Sciatic nerve (tissue), 2 donors: ENCODE measurements at regions not wholly inside any gene's neighbourhood (a gene's known extent, or its start where the extent isn't known, plus 50 kb on each side); places are given as distances from the start of the nearest gene placed in this dataset.
"Not testable (repeated sequence)": the region's sequence is repeated elsewhere in the genome, so short reads cannot be mapped to it uniquely, and the experiment has no call there.

Source experiments
- ATAC-seq: fragments of 200-7000 bp; cut with Tn5 transposase; one replicate; pipeline ENCODE4 v1.9.1; 2020; ENCODE audit warnings: mild to moderate bottlenecking, moderate library complexity
- DNase-seq: peaks from one replicate; pipeline ENCODE4 v3.0.0-alpha.2; 2020; ENCODE audit warnings: low spot score
- intact Hi-C: fragments of 100-400 bp; cut with DNase I; formaldehyde crosslinking; loops from one replicate; pipeline ENCODE4 v1.14.2; 2022
- donor health status: DM: no; HTN: no; CAD: no.
- donor health status: DM: no; HTN: no; CAD: no.

DNA sequence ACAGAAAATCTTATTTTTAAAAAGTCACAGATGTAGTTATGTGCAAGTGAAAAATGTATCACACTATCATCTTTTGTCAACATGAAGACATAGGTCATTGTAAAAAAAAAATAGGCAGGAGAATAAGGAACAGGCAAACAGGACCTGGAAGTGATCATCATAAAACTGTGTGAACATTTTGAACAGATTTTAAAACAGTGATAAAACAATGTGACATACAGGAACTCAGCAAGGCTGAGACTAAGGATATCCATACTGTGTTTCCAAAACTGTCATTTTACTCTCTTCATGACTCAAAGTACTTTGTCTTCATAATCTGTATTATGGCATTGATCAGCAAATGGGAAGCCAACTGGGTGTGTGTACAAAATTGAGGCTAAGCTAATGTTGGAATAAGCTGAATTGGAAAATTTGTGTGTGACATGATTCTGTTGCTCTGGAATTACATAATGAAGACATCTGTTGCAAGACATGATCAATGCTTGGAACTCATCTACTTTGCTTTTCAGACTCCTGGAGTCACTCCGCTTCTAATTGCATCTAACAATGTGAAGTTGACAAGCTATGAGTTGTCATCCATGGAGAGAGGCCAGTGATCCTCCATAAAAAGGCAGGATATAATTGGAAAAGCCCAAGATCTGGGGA is 978.7 kb upstream of the NUDT12 start:
- intact Hi-C loops: no loop called here
- DNase-seq (no peak), ATAC-seq (no peak)

DNA sequence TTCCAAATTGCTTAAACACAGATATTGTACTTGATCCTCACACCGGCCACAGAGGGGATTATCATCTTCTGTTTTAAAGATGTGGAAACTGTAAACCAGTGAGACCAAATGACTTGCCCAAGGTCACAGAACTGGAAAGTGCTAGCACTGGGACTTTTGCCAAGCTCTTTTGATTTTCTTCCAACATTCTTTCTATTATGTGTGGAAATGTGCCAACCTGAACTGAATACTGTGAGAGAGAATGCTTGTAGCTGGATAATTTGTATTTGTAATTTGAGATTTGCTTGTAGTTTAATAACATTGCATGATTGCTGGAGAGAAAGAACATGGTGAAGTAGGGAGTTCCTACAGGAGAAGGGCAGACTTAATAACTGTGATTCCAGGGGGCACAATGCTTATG is 977.9 kb upstream of the NUDT12 start:
- intact Hi-C loops: no loop called here
- no peak for DNase-seq
- ATAC-seq: peak; percentile 71

DNA sequence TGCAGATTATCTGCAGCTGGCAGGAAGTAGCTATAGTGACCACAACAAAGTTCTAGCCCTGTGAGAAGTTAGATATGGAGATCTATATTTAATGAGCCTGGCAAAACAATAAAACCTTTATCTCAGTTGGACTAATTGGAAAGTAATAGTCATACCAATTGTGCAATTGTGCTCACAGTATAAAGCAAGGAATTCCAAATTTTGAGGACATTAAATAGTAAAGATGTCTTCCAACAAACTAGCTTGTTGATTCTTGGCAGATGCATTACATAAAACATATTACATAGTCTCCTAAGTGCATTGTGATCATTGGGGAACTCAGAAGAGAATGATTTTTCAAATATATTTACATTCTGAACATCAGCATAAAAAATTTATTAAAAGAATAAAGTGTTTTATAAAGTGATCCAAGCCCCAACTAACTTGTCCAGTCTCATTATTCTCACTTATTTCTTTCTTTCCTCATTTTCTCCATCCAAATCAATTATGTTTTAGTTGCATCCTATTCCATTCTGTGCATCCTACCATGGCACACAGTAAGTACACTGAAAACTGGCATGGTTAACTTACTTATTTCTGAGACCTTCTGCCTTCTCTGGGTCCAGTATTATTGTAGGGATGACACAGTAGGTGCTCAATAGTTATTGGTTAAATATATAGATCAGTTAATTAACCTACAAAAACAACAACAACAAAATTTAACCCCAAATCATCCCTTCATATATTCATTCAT is 977.2 kb upstream of the NUDT12 start:
- intact Hi-C loops: no loop called here
- no peak for DNase-seq
- ATAC-seq: no peak

DNA sequence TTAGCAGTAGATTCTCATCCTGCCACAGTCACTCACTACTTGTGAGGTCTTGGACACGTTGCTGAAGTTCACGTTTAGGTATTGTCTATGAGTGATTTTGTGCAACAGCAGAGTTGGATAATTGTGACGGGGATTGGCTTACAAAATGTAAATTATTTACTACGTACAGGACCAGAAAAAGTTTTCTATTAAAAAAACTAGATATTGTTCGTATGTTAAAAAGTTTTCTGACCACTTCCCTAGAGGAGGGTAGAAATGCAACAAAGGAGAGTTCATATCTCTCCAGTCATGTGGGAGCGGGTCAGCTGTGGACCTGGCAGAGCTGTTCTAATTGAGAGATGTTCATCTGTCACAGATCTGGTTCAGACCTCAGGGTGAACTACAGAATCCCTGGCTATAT is 976.1 kb upstream of the NUDT12 start:
- intact Hi-C loops: no loop called here
- ATAC-seq (no peak), DNase-seq (no peak)

DNA sequence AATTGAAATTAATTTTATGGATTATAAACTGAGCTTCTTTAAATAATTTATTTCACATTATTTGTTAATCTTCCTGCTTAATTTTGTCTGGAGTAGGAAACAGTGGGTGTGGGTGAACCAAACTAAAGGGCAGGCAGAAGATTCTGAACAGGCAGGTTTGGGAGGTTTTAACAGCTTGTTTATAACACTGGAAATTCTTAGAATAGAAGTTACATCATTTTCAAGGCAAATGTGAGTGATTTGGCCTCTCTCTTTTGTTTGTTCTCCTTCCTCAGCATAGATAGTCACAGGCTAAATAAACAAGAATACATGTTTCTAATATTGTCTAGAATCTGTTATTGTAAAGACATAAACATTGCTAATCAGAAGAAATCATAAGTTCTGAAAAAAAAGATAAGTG is 970.9 kb upstream of the NUDT12 start:
- intact Hi-C loops: no loop called here
- ATAC-seq: no peak
- DNase-seq: no peak

DNA sequence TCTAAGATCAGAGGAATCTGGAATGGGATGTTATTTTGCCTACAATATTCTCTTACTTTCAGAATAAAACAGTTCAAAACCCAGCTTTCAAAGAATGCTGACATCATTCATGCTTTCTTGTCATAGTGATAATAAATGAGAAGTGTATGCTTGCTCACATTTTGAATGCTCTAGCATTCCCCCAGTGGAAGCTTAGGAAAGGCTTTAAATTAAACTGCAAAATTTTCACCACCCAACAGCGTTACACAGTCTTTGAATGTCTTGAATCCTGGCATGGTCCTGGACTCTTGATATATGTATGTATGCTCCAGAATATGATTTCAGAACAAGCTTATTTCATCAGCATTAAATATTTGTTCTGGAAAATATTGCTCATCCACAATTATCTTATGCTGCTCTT is 964.3 kb upstream of the NUDT12 start:
- ATAC-seq (no peak), DNase-seq (no peak)
- intact Hi-C loops: no loop called here

DNA sequence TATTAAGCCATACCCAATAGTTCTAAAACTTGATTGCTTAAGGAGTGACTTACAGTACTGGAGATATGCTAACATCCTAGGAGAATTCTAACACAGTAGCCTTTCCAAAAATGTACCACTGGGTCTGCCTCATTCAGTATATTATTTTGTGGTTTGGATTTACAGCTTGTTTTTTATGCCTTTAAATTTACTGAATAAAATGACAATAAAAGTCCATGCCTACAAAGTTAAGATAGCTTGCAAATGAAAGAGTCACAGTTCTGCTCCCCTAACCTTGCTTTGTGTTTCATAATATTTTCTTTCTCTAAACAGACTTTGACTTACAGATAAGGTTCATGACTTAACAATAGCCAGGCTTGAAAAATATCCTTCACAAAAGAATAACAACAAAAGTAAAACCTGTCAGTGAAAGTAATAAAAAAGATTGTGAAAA is 951.1 kb upstream of the NUDT12 start:
- ATAC-seq (no peak), DNase-seq (no peak)
- intact Hi-C loops: no loop called here

DNA sequence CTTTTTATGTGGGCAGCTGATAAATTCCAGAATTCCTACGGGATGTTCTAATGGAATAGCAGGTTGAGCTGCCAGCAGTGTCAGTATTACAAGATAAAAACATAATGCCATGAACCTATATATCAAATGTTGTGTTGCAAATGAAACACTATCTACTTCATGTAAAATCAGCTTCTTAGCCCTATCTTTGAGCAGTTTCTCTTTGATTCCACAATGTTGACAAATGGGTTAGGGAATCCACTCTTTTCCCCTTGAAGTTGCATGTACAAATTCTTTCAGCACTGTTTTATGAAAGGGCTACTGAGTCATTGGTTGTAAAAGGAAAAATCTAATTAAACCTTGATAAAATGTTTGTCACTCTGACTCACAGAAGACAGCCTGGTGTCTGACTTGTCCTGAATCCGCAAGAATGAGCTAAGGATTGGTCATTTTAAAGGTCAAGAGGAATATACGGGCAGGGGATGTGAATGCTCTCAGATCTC is 950.6 kb upstream of the NUDT12 start:
- ATAC-seq: no peak
- intact Hi-C loops: no loop called here
- DNase-seq: no peak

DNA sequence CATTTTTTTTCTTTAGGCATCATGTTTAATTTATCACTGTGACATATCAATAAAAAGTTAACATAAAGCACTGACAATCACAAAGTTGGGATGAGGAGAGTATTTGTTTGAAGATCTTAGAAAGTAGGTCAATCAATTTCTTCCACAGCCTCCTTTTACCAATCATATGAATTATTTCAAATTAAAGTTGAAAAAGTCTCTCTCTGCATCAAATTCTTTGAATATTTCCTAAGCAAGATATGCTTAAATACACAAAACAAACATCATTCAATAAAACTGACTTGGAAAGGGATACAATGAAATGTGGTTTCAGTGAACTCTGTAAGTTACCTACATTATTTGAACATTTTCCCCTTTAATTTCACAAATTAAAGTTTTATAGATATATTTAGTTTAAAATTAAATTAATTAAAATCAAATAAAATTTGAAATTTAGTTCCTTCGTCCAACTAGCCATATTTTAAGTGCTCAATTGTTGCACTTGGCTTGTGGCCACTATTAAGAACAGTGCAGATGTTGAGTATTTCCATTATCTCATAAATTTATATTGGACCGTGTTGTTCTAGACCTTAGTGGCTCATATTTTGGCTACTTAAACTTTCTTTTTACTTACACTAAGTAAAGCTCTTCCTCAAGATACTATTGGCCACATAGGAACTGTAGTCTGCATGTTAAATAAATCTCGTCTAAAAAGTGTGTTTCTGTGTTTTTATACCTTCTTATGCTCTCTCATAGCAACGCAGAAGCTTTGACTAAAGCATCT is 949.7 kb upstream of the NUDT12 start:
- intact Hi-C loops: no loop called here
- ATAC-seq (no peak), DNase-seq (no peak)

DNA sequence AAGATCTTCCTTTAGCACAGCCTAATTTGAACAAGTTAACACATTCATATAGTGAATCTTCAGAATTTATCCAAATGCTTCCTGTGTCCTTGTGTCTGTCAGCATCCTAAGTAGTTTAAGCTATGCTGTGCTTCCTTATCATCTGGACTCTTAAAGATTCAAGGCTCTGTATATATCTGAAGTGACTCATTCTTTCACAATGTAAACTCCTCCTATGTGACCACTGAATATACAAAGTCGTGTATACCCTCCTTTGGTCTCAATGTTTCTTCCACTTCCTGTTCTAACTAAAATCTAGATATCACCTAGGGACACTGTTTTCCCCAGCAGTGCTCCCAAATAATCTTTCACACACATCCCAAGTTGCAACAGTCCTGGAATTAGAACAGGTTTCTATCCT is 935.7 kb upstream of the NUDT12 start:
- DNase-seq (no peak), ATAC-seq (no peak)
- intact Hi-C loops: no loop called here

DNA sequence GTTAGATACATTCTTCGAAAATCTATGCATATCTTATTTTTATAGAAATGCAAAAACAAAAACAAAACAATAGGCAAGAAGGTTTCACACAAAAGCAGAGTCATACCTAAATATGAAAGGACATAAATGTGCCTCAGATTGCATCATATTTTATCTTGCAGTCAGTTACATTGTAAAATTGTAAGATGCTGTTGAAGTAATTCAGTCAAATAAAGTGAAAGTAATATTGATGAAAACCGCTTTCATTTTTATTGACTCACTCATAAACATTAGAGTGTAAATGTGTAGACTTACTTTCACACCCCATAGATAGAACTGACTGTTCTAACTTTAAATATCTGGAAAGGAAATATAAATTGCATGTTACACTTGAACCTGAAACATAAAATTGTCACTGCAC is 931.5 kb upstream of the NUDT12 start:
- no peak for ATAC-seq
- no peak for DNase-seq
- intact Hi-C loops: no loop called here

DNA sequence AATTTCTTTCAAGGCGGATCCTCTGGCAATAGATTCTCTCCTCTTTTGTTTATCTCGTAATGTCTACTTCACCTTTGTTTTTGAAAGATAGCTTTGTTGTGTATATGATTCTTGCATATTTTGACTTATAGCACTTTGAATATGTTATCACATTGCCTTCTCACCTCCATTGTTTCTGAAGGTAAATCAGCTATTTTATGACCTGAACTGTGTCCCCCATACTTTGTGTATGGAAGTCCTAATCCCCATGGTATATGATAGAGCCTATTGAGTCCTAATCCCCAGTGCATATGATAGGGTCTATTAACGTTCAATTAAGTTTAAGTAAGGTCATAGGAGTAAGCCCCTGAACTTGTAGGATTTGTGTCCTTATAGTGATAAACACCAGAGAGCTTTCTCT is 910.2 kb upstream of the NUDT12 start:
- DNase-seq (no peak), ATAC-seq (no peak)
- intact Hi-C loops: no loop called here

DNA sequence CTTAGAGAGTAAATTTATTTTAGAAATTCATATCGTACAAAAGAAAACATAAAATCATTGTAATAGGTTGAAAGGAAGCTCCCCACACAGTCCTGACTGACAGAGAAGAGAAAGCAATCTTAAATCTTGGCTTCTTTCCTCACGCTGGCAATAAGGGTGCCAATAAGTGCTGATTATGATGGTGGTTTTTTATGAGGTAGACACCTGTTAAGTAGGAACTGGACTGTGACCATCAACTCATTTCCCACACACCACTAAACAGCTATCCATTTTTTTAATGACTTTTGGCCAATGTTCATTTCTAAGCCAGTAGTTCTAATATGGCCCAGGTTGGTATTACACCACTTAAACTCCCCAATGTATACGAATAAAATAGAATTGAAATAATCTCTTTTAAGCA is 893.5 kb upstream of the NUDT12 start:
- no peak for DNase-seq
- no peak for ATAC-seq
- intact Hi-C loops: no loop called here

DNA sequence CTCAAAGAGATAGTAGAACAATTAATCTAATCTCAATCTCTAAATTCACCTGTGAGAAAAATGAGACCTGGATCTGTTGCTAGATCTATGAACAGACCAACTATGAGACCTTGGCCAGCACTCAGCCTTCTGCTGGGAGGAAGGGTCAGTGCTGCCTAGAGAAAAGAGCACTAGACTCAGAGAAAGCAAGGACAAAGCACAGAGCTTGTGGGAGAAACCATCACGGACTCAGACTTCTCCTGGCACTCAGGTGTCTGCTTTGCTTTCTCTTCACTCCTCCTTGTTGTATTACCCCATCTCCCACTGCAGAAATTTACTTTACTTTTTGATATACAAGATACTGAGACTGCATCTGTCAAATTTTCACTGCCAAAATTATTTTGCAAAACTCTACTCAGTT is 890.0 kb upstream of the NUDT12 start:
- no peak for ATAC-seq
- intact Hi-C loops: no loop called here
- no peak for DNase-seq

DNA sequence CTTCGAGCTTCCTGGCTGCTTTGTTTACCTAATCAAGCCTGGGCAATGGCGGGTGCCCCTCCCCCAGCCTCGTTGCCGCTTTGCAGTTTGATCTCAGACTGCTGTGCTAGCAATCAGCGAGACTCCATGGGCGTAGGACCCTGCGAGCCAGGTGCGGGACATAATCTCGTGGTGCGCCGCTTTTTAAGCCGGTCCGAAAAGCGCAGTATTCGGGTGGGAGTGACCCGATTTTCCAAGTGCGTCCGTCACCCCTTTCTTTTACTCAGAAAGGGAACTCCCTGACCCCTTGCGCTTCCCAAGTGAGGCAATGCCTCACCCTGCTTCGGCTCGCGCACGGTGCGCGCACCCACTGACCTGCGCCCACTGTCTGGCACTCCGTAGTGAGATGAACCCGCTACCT is 889.3 kb upstream of the NUDT12 start:
- ATAC-seq, DNase-seq: not testable (repeated sequence)

DNA sequence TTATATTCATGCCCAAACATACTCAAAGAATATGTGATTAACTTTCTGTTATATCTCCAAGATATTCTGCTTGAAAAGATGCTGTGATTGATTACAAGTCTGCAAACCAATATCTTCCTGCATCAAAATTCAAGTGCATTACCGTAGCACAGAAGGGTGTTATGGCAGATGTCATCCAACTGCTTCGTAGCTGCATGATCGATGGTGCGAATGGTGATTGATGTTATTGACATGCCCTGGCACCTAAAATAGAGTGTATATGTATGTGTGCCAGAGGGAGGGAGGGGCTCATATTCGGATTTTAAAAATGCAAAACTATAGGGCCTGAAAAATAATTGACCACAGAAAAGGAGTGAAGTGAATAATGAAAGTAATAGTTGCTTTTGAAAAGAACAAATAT is 882.1 kb upstream of the NUDT12 start:
- intact Hi-C loops: no loop called here
- ATAC-seq (no peak), DNase-seq (no peak)

More for the DNA sequence above, 889.3 kb upstream of the NUDT12 start:
- intact Hi-C loops: not testable (repeated sequence)

DNA sequence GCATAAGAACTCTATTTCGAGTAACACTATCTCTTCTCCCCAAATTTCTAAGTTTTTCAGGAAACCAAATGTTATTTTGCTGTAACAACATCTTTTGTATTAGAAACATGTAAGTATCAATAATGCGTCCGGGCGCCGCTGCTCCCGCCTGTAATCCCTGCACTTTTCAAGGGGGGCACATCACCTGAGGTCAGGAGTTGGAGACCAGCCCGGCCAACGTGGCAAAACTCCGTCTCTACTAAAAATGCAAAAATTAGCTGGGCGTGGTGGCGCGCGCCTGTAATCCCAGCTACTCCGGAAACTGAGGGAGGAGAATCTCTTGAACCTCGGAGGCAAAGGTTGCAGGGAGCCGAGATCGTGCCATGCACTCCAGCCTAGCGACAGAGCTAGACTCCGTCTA is 881.1 kb upstream of the NUDT12 start:
- ATAC-seq: no peak
- intact Hi-C loops: no loop called here
- no peak for DNase-seq

DNA sequence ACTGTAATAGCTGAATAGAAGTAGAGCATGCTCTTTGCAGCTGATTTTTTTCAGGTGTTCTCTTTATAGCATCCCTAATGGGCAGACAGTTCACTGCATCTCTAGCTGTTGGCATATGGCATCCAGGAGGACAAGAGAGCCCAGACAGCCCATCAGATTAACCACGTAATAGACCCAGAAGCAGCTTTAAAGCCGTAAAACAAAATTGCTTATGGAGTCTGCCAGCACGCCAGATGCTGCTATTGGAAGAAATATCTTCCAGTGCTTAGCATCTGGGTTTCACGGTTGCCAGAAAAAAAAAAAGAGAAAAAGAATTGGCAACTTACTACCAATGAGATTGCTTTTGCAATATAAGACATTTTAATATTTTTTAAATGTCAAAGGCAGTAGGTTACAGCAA is 869.4 kb upstream of the NUDT12 start:
- ATAC-seq (no peak), DNase-seq (no peak)
- intact Hi-C loops: no loop called here

DNA sequence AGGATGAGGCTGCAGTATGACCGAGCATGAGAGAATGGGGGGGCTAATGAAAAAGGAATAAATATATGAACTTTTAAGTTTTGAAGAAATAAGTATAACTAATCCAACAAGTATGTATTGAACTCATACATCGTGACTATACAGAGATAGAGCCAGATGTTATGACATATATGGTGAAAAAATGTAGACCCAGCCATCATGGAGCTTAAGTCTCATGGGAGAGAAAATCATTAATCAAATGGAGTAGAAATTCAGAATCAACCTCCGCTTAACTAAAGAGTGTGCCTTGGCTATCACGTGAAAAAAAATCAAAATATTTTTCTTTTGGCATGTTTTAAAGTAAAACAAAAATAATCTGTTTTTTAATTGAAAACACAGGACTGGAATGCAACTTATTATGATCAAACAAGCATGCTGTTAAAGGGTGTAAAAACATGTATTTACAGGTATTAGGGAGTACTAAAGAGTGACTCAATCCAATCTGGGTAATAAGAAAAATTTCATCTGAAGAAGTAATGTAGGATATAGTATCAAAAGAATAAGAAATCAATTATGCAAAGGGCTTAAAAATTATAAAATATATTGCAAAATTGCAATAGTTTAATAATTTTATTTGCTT is 868.5 kb upstream of the NUDT12 start:
- intact Hi-C loops: no loop called here
- DNase-seq (no peak), ATAC-seq (no peak)

DNA sequence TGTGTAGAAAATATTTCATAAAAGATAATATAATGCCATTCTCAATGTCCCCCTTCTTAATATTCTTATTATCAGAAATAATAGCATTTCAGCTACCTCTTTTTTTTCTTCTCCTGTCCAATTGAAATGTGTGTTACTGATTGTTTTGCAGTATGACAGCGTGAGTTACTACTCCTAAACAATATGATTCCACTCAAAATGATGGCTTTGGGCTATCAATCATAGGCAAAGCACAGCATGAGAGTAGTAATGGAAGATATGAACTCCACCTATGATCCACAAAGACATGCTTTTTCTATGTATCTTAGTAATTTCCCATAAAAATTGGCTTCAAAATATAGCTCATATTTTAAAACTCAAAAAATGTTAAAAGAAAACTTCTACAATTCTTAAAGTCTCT is 867.3 kb upstream of the NUDT12 start:
- ATAC-seq (no peak), DNase-seq (no peak)
- intact Hi-C loops: no loop called here
